ENCODE measurements at regions not wholly inside any gene's neighbourhood (a gene's known extent, or its start where the extent isn't known, plus 50 kb on each side); places are given as distances from the start of the nearest gene placed in this dataset.

GRCh38 chr17:68179926-68180285 is 67.9 kb upstream of the AMZ2 start:
- no peaks in the 10 kb centered on the region for H3K9me3 Mint-ChIP-seq (ENCODE audit: unreplicated experiment)

GRCh38 chr17:68182011-68182306 is 65.9 kb upstream of the AMZ2 start:
- POLR2A ChIA-PET, result no interaction called here
- no TSS peak for BruUV-seq (replicated peaks)
- no peaks in the 10 kb centered on the region for H3K36me3 Mint-ChIP-seq (ENCODE audit: insufficient read depth, unreplicated experiment)
- no peak overlapping the region for H3K27ac Mint-ChIP-seq (ENCODE audit: low read depth, unreplicated experiment)
- CTCF ChIA-PET, result interaction anchor here (0.6 to 2.8 kb wide), 3 partner anchors 10 to 229 kb away, joined by 3 to 14 read pairs (median 3); no protein-coding TSS in a partner anchor
- no peak for TF ChIP-seq CTCF (IDR thresholded peaks at IDR 0.05; ENCODE audit: unreplicated experiment)
- no peak for DNase-seq (ENCODE audit: unreplicated experiment)
- no peaks in the 10 kb centered on the region for H3K9me3 Mint-ChIP-seq (ENCODE audit: unreplicated experiment)
- intact Hi-C loops (cut with micrococcal nuclease), result no loop called here
- peaks cover 7% of the 10 kb centered on the region for H3K4me1 Mint-ChIP-seq (ENCODE audit: insufficient read depth, unreplicated experiment)
- no peaks in the 10 kb centered on the region for H3K27me3 Mint-ChIP-seq (ENCODE audit: insufficient read depth, unreplicated experiment)
- no peak overlapping the region for H3K4me3 Mint-ChIP-seq (ENCODE audit: unreplicated experiment)

More at GRCh38 chr17:68179926-68180285, 67.9 kb upstream of the AMZ2 start:
- H3K27ac Mint-ChIP-seq (ENCODE audit: low read depth, unreplicated experiment), result no peak overlapping the region
- H3K36me3 Mint-ChIP-seq (ENCODE audit: insufficient read depth, unreplicated experiment), result no peaks in the 10 kb centered on the region
- H3K4me3 Mint-ChIP-seq (ENCODE audit: unreplicated experiment), result no peak overlapping the region
- intact Hi-C loops (cut with micrococcal nuclease), result no loop called here
- DNase-seq (ENCODE audit: unreplicated experiment), result no peak
- no peak for TF ChIP-seq CTCF (IDR thresholded peaks at IDR 0.05; ENCODE audit: unreplicated experiment)
- POLR2A ChIA-PET, result no interaction called here
- H3K27me3 Mint-ChIP-seq (ENCODE audit: insufficient read depth, unreplicated experiment), result no peaks in the 10 kb centered on the region
- H3K4me1 Mint-ChIP-seq (ENCODE audit: insufficient read depth, unreplicated experiment), result peaks cover 7% of the 10 kb centered on the region
- BruUV-seq (replicated peaks), result no TSS peak
- CTCF ChIA-PET, result interaction anchor here (0.8 to 2.8 kb wide), 3 partner anchors 8 to 25 kb away, joined by 3 to 14 read pairs (median 6); no protein-coding TSS in a partner anchor

GRCh38 chr17:68182940-68183551 is 64.8 kb upstream of the AMZ2 start:
- Mint-ChIP-seq H3K9me3 (ENCODE audit: unreplicated experiment) (no peaks in the 10 kb centered on the region), H3K4me3 (ENCODE audit: unreplicated experiment) (no peak overlapping the region), H3K36me3 (ENCODE audit: insufficient read depth, unreplicated experiment) (no peaks in the 10 kb centered on the region), H3K27me3 (ENCODE audit: insufficient read depth, unreplicated experiment) (no peaks in the 10 kb centered on the region), H3K27ac (ENCODE audit: low read depth, unreplicated experiment) (no peak overlapping the region), H3K4me1 (ENCODE audit: insufficient read depth, unreplicated experiment) (peaks cover 7% of the 10 kb centered on the region)
- peak; percentile 62 for DNase-seq (ENCODE audit: unreplicated experiment)
- BruUV-seq (replicated peaks), result no TSS peak
- TF ChIP-seq CTCF (IDR thresholded peaks at IDR 0.05; ENCODE audit: unreplicated experiment), result no peak
- CTCF ChIA-PET, result interaction anchor here (0.6 to 2.2 kb wide), 3 partner anchors 10 to 607 kb away, joined by 3 to 8 read pairs (median 5); no protein-coding TSS in a partner anchor
- POLR2A ChIA-PET, result interaction anchor here (1.2 kb wide), 1 partner anchor 163 kb away, joined by 3 read pairs; no protein-coding TSS in a partner anchor
- intact Hi-C loops (cut with micrococcal nuclease), result no loop called here

- ChIA-PET POLR2A (interaction anchor here (0.7 to 1.0 kb wide), 2 partner anchors 9 to 64 kb away, joined by 3 read pairs; partner anchors contain the start of gene AMZ2), CTCF (interaction anchor here (0.5 to 2.2 kb wide), 3 partner anchors 11 to 95 kb away, joined by 3 to 8 read pairs (median 5); no protein-coding TSS in a partner anchor)
- BruUV-seq (replicated peaks), result no TSS peak
- TF ChIP-seq CTCF (IDR thresholded peaks at IDR 0.05; ENCODE audit: unreplicated experiment), result no peak
- H3K4me1 Mint-ChIP-seq (ENCODE audit: insufficient read depth, unreplicated experiment), result peaks cover 7% of the 10 kb centered on the region
- H3K27ac Mint-ChIP-seq (ENCODE audit: low read depth, unreplicated experiment), result peak overlapping the region; percentile 52
- no peak overlapping the region for H3K4me3 Mint-ChIP-seq (ENCODE audit: unreplicated experiment)
- H3K27me3 Mint-ChIP-seq (ENCODE audit: insufficient read depth, unreplicated experiment), result no peaks in the 10 kb centered on the region
- intact Hi-C loops (cut with micrococcal nuclease), result no loop called here
- DNase-seq (ENCODE audit: unreplicated experiment), result peak; percentile 51
- no peaks in the 10 kb centered on the region for H3K36me3 Mint-ChIP-seq (ENCODE audit: insufficient read depth, unreplicated experiment)
- no peaks in the 10 kb centered on the region for H3K9me3 Mint-ChIP-seq (ENCODE audit: unreplicated experiment)
Measured at GRCh38 chr17:68184141-68184571, 63.7 kb upstream of the AMZ2 start.

Measured in MCF 10A (cell line).